ENCODE measurements at regions not wholly inside any gene's neighbourhood (a gene's known extent, or its start where the extent isn't known, plus 50 kb on each side); places are given as distances from the start of the nearest gene placed in this dataset.
"Not testable (repeated sequence)": the region's sequence is repeated elsewhere in the genome, so short reads cannot be mapped to it uniquely, and the experiment has no call there.

GRCh38 chr7:119988401-119988800 is 284.6 kb upstream of the KCND2 start:
- DNase-seq (ENCODE audit: insufficient read length) = no peak
- no peak for FAIRE-seq
- TF ChIP-seq POLR2A (IDR thresholded peaks at IDR 0.05; ENCODE audit: low read depth, low read length) = no peak
- no peak for TF ChIP-seq POLR2AphosphoS5 (IDR thresholded peaks at IDR 0.05; ENCODE audit: low read depth, low read length)
- TF ChIP-seq TAF1 (IDR thresholded peaks at IDR 0.05; ENCODE audit: borderline replicate concordance, low read depth, low read length) = no peak

- TF ChIP-seq POLR2AphosphoS5 (IDR thresholded peaks at IDR 0.05; ENCODE audit: low read depth, low read length) (no peak), TAF1 (IDR thresholded peaks at IDR 0.05; ENCODE audit: borderline replicate concordance, low read depth, low read length) (no peak), POLR2A (IDR thresholded peaks at IDR 0.05; ENCODE audit: low read depth, low read length) (no peak)
- FAIRE-seq (no peak), DNase-seq (ENCODE audit: insufficient read length) (no peak)
Observed at GRCh38 chr7:119994928-119995327, 278.0 kb upstream of the KCND2 start.

GRCh38 chr7:119996634-119997033 is 276.3 kb upstream of the KCND2 start:
- TF ChIP-seq POLR2AphosphoS5 (IDR thresholded peaks at IDR 0.05; ENCODE audit: low read depth, low read length) (no peak), TAF1 (IDR thresholded peaks at IDR 0.05; ENCODE audit: borderline replicate concordance, low read depth, low read length) (no peak), POLR2A (IDR thresholded peaks at IDR 0.05; ENCODE audit: low read depth, low read length) (no peak)

GRCh38 chr7:119999738-120000475 is 273.1 kb upstream of the KCND2 start:
- no peak for TF ChIP-seq POLR2AphosphoS5 (IDR thresholded peaks at IDR 0.05; ENCODE audit: low read depth, low read length)
- no peak for TF ChIP-seq POLR2A (IDR thresholded peaks at IDR 0.05; ENCODE audit: low read depth, low read length)
- no peak for FAIRE-seq

More at GRCh38 chr7:119996634-119997033, 276.3 kb upstream of the KCND2 start:
- no peak for FAIRE-seq
- DNase-seq (ENCODE audit: insufficient read length) = no peak

GRCh38 chr7:120005720-120006119 is 267.3 kb upstream of the KCND2 start:
- TF ChIP-seq TAF1 (IDR thresholded peaks at IDR 0.05; ENCODE audit: borderline replicate concordance, low read depth, low read length) = no peak
- no peak for TF ChIP-seq POLR2A (IDR thresholded peaks at IDR 0.05; ENCODE audit: low read depth, low read length)
- no peak for TF ChIP-seq POLR2AphosphoS5 (IDR thresholded peaks at IDR 0.05; ENCODE audit: low read depth, low read length)
- FAIRE-seq (no peak), DNase-seq (ENCODE audit: insufficient read length) (no peak)

More at GRCh38 chr7:119999738-120000475, 273.1 kb upstream of the KCND2 start:
- DNase-seq (ENCODE audit: insufficient read length) = no peak

GRCh38 chr7:120014301-120014700 is 258.7 kb upstream of the KCND2 start:
- FAIRE-seq = not testable (repeated sequence)

GRCh38 chr7:120014925-120015465 is 258.0 kb upstream of the KCND2 start:
- DNase-seq (ENCODE audit: insufficient read length) (no peak), FAIRE-seq (no peak)
- TF ChIP-seq POLR2AphosphoS5 (IDR thresholded peaks at IDR 0.05; ENCODE audit: low read depth, low read length) (no peak), POLR2A (IDR thresholded peaks at IDR 0.05; ENCODE audit: low read depth, low read length) (no peak), TAF1 (IDR thresholded peaks at IDR 0.05; ENCODE audit: borderline replicate concordance, low read depth, low read length) (no peak)

More at GRCh38 chr7:120014301-120014700, 258.7 kb upstream of the KCND2 start:
- DNase-seq (ENCODE audit: insufficient read length) = not testable (repeated sequence)

- FAIRE-seq = no peak
Observed at GRCh38 chr7:120021085-120021484, 251.9 kb upstream of the KCND2 start.

GRCh38 chr7:120023494-120024167 is 249.3 kb upstream of the KCND2 start:
- DNase-seq (ENCODE audit: insufficient read length) = no peak
- FAIRE-seq = no peak
- no peak for TF ChIP-seq TAF1 (IDR thresholded peaks at IDR 0.05; ENCODE audit: borderline replicate concordance, low read depth, low read length)
- TF ChIP-seq POLR2A (IDR thresholded peaks at IDR 0.05; ENCODE audit: low read depth, low read length) = no peak
- TF ChIP-seq POLR2AphosphoS5 (IDR thresholded peaks at IDR 0.05; ENCODE audit: low read depth, low read length) = no peak

More at GRCh38 chr7:120021085-120021484, 251.9 kb upstream of the KCND2 start:
- DNase-seq (ENCODE audit: insufficient read length) = no peak
- TF ChIP-seq TAF1 (IDR thresholded peaks at IDR 0.05; ENCODE audit: borderline replicate concordance, low read depth, low read length) (no peak), POLR2AphosphoS5 (IDR thresholded peaks at IDR 0.05; ENCODE audit: low read depth, low read length) (no peak), POLR2A (IDR thresholded peaks at IDR 0.05; ENCODE audit: low read depth, low read length) (no peak)

- FAIRE-seq (no peak), DNase-seq (ENCODE audit: insufficient read length) (no peak)
Observed at GRCh38 chr7:120028636-120029035, 244.3 kb upstream of the KCND2 start.

GRCh38 chr7:120030876-120031275 is 242.1 kb upstream of the KCND2 start:
- DNase-seq (ENCODE audit: insufficient read length) (no peak), FAIRE-seq (no peak)
- TF ChIP-seq POLR2A (IDR thresholded peaks at IDR 0.05; ENCODE audit: low read depth, low read length) (no peak), TAF1 (IDR thresholded peaks at IDR 0.05; ENCODE audit: borderline replicate concordance, low read depth, low read length) (no peak), POLR2AphosphoS5 (IDR thresholded peaks at IDR 0.05; ENCODE audit: low read depth, low read length) (no peak)

More at GRCh38 chr7:120028636-120029035, 244.3 kb upstream of the KCND2 start:
- no peak for TF ChIP-seq POLR2A (IDR thresholded peaks at IDR 0.05; ENCODE audit: low read depth, low read length)
- no peak for TF ChIP-seq TAF1 (IDR thresholded peaks at IDR 0.05; ENCODE audit: borderline replicate concordance, low read depth, low read length)
- no peak for TF ChIP-seq POLR2AphosphoS5 (IDR thresholded peaks at IDR 0.05; ENCODE audit: low read depth, low read length)

GRCh38 chr7:120033114-120033513 is 239.9 kb upstream of the KCND2 start:
- TF ChIP-seq POLR2AphosphoS5 (IDR thresholded peaks at IDR 0.05; ENCODE audit: low read depth, low read length) (no peak), TAF1 (IDR thresholded peaks at IDR 0.05; ENCODE audit: borderline replicate concordance, low read depth, low read length) (no peak), POLR2A (IDR thresholded peaks at IDR 0.05; ENCODE audit: low read depth, low read length) (no peak)
- no peak for DNase-seq (ENCODE audit: insufficient read length)
- no peak for FAIRE-seq

Data from GM12892 (cell line).